ENCODE measurements at regions not wholly inside any gene's neighbourhood (a gene's known extent, or its start where the extent isn't known, plus 50 kb on each side); places are given as distances from the start of the nearest gene placed in this dataset.

DNA sequence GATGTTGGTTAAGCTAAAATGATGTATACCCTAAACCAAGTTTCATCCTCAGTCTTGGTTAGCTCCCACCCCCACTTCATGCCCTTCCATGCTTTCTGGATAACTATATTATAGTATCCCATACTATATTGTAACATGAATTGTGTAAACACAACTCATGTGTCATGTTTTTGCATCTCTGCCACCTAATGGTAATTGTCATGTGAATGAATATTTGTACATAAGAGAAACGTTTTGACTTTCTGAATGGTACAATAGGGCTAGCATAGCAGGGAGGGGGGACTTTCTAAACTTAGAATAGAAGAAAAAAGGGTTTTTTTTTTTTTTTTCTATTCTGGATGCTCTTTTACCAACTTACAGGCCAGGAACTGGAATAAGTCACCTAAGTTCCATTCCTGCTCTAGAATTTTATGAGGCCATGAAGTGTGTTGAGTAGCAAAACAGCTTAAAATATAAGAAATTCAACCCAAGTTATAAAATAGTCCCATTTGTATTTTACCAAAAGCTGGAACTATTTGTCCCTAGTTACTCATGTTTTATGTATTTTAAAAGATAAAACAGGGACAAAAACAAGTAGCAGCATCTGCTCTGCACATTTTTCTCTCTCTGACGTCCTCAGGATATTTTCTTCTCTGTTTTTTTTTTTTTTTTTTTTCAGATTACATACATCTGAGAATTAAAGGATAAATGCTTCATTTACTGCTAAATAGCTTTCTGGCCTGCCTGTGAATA lies 77.4 kb downstream of the HLX start:
- TF ChIP-seq, protein P1, sequence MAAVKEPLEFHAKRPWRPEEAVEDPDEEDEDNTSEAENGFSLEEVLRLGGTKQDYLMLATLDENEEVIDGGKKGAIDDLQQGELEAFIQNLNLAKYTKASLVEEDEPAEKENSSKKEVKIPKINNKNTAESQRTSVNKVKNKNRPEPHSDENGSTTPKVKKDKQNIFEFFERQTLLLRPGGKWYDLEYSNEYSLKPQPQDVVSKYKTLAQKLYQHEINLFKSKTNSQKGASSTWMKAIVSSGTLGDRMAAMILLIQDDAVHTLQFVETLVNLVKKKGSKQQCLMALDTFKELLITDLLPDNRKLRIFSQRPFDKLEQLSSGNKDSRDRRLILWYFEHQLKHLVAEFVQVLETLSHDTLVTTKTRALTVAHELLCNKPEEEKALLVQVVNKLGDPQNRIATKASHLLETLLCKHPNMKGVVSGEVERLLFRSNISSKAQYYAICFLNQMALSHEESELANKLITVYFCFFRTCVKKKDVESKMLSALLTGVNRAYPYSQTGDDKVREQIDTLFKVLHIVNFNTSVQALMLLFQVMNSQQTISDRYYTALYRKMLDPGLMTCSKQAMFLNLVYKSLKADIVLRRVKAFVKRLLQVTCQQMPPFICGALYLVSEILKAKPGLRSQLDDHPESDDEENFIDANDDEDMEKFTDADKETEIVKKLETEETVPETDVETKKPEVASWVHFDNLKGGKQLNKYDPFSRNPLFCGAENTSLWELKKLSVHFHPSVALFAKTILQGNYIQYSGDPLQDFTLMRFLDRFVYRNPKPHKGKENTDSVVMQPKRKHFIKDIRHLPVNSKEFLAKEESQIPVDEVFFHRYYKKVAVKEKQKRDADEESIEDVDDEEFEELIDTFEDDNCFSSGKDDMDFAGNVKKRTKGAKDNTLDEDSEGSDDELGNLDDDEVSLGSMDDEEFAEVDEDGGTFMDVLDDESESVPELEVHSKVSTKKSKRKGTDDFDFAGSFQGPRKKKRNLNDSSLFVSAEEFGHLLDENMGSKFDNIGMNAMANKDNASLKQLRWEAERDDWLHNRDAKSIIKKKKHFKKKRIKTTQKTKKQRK (IDR thresholded peaks at IDR 0.05; ENCODE audit: low read length) = no peak
- TF ChIP-seq RAD51 (IDR thresholded peaks at IDR 0.05; ENCODE audit: borderline replicate concordance) = no peak
- no peak for TF ChIP-seq ZNF343 (CRISPR knock-in tag; IDR thresholded peaks at IDR 0.05)
- no peak for TF ChIP-seq ZFAT (CRISPR knock-in tag; conservative IDR thresholded peaks at IDR 0.05)
- TF ChIP-seq, protein P2, sequence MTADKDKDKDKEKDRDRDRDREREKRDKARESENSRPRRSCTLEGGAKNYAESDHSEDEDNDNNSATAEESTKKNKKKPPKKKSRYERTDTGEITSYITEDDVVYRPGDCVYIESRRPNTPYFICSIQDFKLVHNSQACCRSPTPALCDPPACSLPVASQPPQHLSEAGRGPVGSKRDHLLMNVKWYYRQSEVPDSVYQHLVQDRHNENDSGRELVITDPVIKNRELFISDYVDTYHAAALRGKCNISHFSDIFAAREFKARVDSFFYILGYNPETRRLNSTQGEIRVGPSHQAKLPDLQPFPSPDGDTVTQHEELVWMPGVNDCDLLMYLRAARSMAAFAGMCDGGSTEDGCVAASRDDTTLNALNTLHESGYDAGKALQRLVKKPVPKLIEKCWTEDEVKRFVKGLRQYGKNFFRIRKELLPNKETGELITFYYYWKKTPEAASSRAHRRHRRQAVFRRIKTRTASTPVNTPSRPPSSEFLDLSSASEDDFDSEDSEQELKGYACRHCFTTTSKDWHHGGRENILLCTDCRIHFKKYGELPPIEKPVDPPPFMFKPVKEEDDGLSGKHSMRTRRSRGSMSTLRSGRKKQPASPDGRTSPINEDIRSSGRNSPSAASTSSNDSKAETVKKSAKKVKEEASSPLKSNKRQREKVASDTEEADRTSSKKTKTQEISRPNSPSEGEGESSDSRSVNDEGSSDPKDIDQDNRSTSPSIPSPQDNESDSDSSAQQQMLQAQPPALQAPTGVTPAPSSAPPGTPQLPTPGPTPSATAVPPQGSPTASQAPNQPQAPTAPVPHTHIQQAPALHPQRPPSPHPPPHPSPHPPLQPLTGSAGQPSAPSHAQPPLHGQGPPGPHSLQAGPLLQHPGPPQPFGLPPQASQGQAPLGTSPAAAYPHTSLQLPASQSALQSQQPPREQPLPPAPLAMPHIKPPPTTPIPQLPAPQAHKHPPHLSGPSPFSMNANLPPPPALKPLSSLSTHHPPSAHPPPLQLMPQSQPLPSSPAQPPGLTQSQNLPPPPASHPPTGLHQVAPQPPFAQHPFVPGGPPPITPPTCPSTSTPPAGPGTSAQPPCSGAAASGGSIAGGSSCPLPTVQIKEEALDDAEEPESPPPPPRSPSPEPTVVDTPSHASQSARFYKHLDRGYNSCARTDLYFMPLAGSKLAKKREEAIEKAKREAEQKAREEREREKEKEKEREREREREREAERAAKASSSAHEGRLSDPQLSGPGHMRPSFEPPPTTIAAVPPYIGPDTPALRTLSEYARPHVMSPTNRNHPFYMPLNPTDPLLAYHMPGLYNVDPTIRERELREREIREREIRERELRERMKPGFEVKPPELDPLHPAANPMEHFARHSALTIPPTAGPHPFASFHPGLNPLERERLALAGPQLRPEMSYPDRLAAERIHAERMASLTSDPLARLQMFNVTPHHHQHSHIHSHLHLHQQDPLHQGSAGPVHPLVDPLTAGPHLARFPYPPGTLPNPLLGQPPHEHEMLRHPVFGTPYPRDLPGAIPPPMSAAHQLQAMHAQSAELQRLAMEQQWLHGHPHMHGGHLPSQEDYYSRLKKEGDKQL (CRISPR knock-in tag; IDR thresholded peaks at IDR 0.05; ENCODE audit: low read depth) = no peak
- TF ChIP-seq, protein P3, sequence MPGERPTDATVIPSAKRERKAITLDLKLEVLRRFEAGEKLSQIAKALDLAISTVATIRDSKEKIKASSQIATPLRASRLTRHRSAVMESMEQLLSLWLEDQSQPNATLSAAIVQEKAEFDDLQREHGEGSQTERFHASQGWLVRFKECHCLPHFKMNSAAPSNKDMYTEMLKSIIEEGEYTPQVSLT (CRISPR knock-in tag; IDR thresholded peaks at IDR 0.05; ENCODE audit: borderline replicate concordance, low read depth) = no peak
- no peak for TF ChIP-seq ZNF660 (CRISPR knock-in tag; IDR thresholded peaks at IDR 0.05; ENCODE audit: borderline replicate concordance, low read depth)
- TF ChIP-seq PAX8 (CRISPR knock-in tag; IDR thresholded peaks at IDR 0.05; ENCODE audit: borderline replicate concordance) = no peak
- TF ChIP-seq ZSCAN22 (CRISPR knock-in tag; IDR thresholded peaks at IDR 0.05) = no peak
- TF ChIP-seq CHD2 (IDR thresholded peaks at IDR 0.05; ENCODE audit: low read depth, low read length) = no peak
- no peak for TF ChIP-seq JARID2 (CRISPR knock-in tag; IDR thresholded peaks at IDR 0.05; ENCODE audit: insufficient replicate concordance)
- DNase-seq (ENCODE audit: low spot score) = no peak
- ATAC-seq = no peak
- Histone ChIP-seq H3K4me3 (replicated peaks in 1 of 3; ENCODE audit: insufficient read depth in 1 of 3, low read depth in 2 of 3, low read length in 3 of 3) (no peak overlapping the region), H3K4me2 (ENCODE audit: low read depth, low read length) (no peak overlapping the region), H4K20me1 (ENCODE audit: insufficient read depth, low read length) (no peaks in the 10 kb centered on the region), H2AFZ (ENCODE audit: low read length) (no peak overlapping the region), H3K79me2 (ENCODE audit: insufficient read depth, low read length) (no peaks in the 10 kb centered on the region), H3K36me3 (replicated peaks in 1 of 2; ENCODE audit: control insufficient read depth in 1 of 2, insufficient read depth in 2 of 2, low read length in 2 of 2) (no peaks in the 10 kb centered on the region), H3K9me3 (ENCODE audit: low read length) (no peaks in the 10 kb centered on the region), H3K4me1 (ENCODE audit: insufficient read depth, low read length) (no peaks in the 10 kb centered on the region), H3K27me3 (ENCODE audit: control insufficient read depth in 1 of 2, insufficient read depth in 2 of 2, low read length in 2 of 2) (no peaks in the 10 kb centered on the region; a peak in 1 of 5 replicates), H3K9ac (ENCODE audit: insufficient read depth, low read depth, low read length) (no peak overlapping the region), H3K27ac (ENCODE audit: extremely low read length, insufficient read depth, low read length) (no peak overlapping the region)
- FAIRE-seq = no peak
- CTCF ChIA-PET (ENCODE audit: low intra/inter-chr PET ratio, low total read pairs) = no interaction called here
- in situ Hi-C loops (cut with HindIII; ENCODE audit: extremely low pct_ligation_motif_present, low pct_unique_long_range_greater_than_20kb) (no loop called here), intact Hi-C loops (cut with micrococcal nuclease; ENCODE audit: unreplicated experiment) (no loop called here)
- WGBS (ENCODE audit: low lambda C conversion rate) = 0% methylated on average over 2 of the region's 2 CpGs
- POLR2A ChIA-PET = no interaction called here
- BruUV-seq (replicated peaks) = no TSS peak

Measured in HepG2 (cell line).